ENCODE measurements at regions not wholly inside any gene's neighbourhood (a gene's known extent, or its start where the extent isn't known, plus 50 kb on each side); places are given as distances from the start of the nearest gene placed in this dataset.
"Not testable (repeated sequence)": the region's sequence is repeated elsewhere in the genome, so short reads cannot be mapped to it uniquely, and the experiment has no call there.

DNA sequence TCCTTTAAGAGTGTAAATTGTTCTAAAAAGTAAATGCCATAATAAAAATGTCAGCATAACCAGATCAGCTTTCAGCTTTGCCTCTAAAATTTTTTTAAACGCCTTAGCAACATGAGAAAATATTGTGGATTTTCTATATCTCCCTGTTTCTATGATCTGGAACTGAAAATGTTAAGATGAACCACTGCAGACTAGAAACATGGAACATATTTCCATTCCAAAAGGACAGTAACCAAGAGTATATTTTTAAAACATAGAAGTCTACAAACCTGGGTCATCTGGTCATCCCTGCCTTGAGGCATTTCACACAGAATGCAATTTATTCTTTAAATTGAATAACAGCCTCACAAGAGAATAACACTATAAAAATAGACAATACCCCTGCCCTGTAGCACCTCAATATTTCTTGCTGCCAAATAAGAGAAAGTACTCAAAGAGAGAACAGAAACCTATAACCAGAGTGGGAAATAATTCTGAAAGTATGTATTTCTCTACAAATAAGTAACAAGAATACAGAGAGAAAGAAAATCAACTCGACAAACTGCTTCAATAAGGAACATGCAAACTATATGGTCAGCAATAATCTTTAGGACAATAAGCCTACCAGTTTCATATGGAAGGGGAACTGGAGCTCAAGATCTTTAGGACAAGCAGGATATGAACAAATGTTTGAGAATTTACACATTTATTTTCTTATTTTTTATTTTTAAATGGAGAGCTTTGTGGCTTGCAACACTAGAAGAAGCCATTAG is 949.0 kb downstream of the EPHA3 start:
- Mint-ChIP-seq H3K27me3 (no peaks in the 10 kb centered on the region), H3K4me1 (no peaks in the 10 kb centered on the region), H3K4me3 (no peak overlapping the region), H3K36me3 (no peaks in the 10 kb centered on the region), H3K9me3 (peaks cover 3% of the 10 kb centered on the region), H3K27ac (no peak overlapping the region)
- no peak for ATAC-seq

DNA sequence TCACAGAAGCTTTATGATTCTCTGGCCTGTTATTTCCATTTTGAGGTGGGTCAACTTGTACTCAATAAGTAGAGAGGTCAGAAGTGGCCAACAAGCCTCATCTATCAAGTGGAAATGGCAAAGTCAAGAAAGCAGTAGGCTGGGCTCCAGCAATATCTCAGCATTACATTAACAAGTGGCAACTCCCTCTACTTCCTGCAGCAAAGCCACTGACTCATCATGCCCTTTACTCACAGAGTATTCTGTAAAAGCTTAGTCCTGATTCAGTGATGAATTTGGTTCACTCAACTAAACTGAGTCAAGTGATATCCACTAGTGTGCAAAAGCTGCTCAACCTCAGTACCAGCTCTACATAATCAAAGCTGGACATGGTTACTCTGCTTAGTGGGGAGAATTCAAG is 954.6 kb downstream of the EPHA3 start:
- no peak for ATAC-seq
- Mint-ChIP-seq H3K9me3 (peaks cover 3% of the 10 kb centered on the region), H3K36me3 (no peaks in the 10 kb centered on the region), H3K4me3 (no peak overlapping the region), H3K27me3 (no peaks in the 10 kb centered on the region), H3K4me1 (no peaks in the 10 kb centered on the region), H3K27ac (no peak overlapping the region)

DNA sequence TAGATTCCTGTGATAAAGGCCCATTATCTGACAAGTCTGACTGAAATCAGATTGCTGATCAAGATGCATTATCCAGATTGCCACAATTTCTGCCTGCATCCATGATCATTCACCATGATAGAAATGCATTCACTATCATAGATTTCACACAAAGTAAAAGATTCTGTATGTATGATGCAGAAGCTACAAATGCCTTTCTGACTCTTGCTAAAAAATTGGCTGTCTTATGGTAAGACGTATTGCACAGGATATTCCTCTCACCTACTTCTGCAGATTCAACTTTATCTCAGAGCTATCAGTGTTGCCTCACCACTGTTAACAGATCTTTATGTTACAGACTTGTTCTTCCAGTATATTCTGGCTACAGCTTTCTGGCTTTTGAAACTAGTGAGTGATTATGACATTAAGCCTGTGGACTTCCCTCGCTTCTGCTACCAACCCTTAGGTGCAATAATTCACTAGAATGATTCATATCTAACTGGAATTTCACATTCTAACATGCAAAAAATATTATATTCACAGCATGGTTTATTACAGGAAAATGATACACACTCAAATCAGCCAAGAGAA is 955.3 kb downstream of the EPHA3 start:
- Mint-ChIP-seq H3K9me3 (peaks cover 6% of the 10 kb centered on the region), H3K27me3 (no peaks in the 10 kb centered on the region), H3K27ac (no peak overlapping the region), H3K36me3 (no peaks in the 10 kb centered on the region), H3K4me1 (no peaks in the 10 kb centered on the region), H3K4me3 (no peak overlapping the region)
- no peak for ATAC-seq

DNA sequence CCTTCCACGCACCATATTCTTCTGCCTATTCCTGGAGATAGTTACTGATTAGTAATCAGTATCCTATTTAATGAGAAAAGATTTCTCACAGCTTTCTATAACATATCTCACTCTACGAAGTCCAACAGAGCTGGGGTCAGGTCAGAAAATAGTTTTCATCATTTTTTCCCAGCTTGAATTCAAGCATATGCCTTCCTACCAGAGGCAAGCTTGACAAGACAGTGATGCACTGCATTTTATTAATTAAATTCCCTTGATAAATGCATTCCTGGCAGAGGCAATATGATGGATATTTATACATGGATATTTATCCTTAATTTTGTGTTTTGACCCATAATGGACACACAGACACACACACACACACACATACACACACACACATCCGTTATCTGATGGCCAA is 961.4 kb downstream of the EPHA3 start:
- Mint-ChIP-seq H3K9me3 (peaks cover 12% of the 10 kb centered on the region), H3K4me1 (no peaks in the 10 kb centered on the region), H3K4me3 (no peak overlapping the region), H3K27ac (no peak overlapping the region), H3K36me3 (no peaks in the 10 kb centered on the region), H3K27me3 (no peaks in the 10 kb centered on the region)
- no peak for ATAC-seq

DNA sequence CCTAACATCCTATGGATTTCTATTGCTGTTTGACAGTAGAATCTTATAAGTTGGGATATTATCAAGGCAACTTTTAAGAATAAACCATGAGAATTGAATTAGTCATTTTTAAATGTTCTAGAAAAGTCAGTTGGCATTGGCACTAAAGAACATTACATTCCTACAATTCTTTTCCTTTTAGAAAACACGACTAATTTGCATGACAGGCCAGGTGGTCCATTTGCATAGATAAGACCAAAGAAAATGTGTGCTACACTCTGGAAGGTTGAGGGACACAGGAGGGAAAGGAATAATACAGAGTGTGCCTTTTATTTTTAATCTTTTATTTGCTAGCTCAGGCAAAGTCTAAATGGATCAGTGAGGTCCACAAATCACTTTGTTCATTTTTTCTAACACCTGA is 962.3 kb downstream of the EPHA3 start:
- ATAC-seq = no peak
- Mint-ChIP-seq H3K27me3 (no peaks in the 10 kb centered on the region), H3K9me3 (peaks cover 12% of the 10 kb centered on the region), H3K4me3 (no peak overlapping the region), H3K4me1 (no peaks in the 10 kb centered on the region), H3K36me3 (no peaks in the 10 kb centered on the region), H3K27ac (no peak overlapping the region)

DNA sequence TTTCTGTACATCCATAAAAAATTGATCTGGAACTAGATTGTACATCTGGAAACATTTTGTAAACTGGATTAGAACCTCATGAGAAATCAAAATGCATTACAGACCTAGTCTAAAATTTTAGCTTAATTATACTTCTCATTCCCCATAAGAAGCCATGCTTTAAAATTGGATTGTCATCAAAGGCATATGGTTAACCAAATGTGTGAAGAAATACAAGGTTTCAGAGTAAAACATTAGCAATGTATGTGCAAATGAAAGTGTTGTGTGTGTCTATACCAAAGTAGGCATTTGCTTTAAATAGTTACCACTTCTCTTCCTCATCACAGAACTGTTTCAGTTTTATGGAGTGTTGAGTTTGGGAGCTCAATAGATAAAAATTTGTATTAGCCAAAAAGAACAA is 968.7 kb downstream of the EPHA3 start:
- Mint-ChIP-seq H3K4me1 (no peaks in the 10 kb centered on the region), H3K9me3 (peaks cover 11% of the 10 kb centered on the region), H3K36me3 (no peaks in the 10 kb centered on the region), H3K4me3 (no peak overlapping the region), H3K27ac (no peak overlapping the region), H3K27me3 (no peaks in the 10 kb centered on the region)
- ATAC-seq = no peak

DNA sequence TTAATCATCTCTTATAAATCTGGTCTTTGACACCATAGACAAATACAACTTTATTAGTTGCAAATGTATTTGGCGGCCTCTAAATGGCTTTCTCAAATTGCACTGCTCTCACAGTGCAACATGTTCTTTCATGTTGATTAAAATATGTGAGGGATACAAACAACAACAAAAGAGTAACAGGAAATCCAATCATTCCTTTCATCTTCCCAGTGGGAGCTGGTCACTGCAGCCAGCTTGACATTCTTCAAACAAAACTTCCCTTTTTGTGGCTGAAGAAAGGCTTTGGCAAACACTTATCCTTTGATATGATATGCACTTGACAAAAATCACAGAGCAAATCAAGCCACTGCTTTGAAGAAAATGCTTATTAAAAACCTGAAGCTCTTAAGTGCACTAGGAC is 973.6 kb downstream of the EPHA3 start:
- H3K36me3 Mint-ChIP-seq = no peaks in the 10 kb centered on the region
- peaks cover 2% of the 10 kb centered on the region for H3K9me3 Mint-ChIP-seq
- no peak overlapping the region for H3K4me3 Mint-ChIP-seq
- H3K27me3 Mint-ChIP-seq = no peaks in the 10 kb centered on the region
- no peak for ATAC-seq
- no peak overlapping the region for H3K27ac Mint-ChIP-seq
- H3K4me1 Mint-ChIP-seq = no peaks in the 10 kb centered on the region

DNA sequence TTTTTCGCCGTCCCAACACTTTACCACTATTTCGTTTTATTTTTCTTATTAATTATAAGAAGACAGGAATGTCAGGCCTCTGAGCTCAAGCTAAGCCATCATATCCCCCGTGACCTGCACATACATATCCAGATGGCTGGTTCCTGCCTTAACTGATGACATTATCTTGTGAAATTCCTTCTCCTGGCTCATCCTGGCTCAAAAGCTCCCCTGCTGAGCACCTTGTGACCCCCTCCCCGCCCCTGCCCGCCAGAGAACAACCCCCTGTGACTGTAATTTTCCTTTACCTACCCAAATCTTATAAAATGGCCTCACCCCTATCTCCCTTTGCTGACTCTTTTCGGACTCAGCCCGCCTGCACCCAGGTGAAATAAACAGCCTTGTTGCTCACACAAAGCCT is 978.9 kb downstream of the EPHA3 start:
- H3K36me3 Mint-ChIP-seq, H3K4me3 Mint-ChIP-seq, H3K27ac Mint-ChIP-seq, H3K9me3 Mint-ChIP-seq, H3K27me3 Mint-ChIP-seq, ATAC-seq, H3K4me1 Mint-ChIP-seq: not testable (repeated sequence)

DNA sequence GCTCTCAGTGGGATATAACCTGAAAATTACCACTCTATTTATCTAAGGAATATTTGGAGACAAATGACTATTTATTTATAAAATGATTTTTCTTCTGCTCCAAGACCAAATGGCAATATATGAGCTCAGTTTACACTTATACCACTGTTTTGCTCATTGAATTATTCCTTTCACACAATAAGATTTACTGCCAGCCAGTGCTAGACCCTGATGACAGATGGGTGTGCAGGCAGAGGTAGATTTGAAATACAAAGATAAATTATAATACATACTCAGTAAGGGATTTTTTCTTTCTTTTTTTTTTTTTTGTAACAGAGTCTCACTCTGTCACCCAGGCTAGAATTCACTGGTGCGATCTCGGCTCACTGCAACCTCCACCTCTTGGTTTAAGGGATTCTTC is 980.3 kb downstream of the EPHA3 start:
- Mint-ChIP-seq H3K36me3 (no peaks in the 10 kb centered on the region), H3K27ac (no peak overlapping the region), H3K27me3 (no peaks in the 10 kb centered on the region), H3K4me3 (no peak overlapping the region), H3K9me3 (no peaks in the 10 kb centered on the region), H3K4me1 (no peaks in the 10 kb centered on the region)
- ATAC-seq = no peak

DNA sequence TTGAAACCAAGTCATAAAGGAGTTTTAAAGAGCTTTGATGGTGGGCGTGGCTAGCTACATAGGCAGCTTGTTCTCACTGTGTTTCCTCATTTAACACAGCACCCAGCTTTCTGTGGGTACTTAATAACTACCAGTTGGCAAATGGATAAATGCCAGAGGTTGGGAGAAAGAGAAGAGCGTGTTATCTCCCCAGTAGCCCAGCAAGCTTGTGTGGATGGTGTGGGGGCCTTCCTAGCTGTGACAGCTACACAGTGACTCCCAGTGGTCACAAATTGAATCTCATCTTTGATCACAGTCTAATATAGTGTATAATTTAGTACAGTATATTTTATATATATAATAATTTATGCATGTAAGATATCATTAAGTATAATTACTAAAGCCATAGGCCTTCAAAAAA is 984.1 kb downstream of the EPHA3 start:
- Mint-ChIP-seq H3K36me3 (no peaks in the 10 kb centered on the region), H3K4me3 (no peak overlapping the region), H3K4me1 (no peaks in the 10 kb centered on the region)

DNA sequence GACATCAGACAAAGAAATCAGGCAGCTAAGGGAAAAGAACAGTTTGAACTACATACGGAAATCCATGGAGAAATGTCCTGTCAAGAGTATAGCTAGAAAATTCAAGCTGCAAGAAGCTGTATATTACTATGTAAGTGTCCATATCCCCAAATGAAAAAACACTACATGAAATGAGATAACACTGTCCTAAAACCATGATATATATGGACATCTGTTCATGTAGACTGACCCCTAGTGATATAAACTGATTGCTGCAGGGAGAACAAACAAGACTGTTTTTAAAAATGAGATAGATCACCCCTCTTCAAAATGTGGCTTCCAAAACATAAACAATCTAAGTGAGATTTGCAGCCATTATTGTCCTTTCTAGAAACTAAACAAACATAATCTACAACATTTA is 985.6 kb downstream of the EPHA3 start:
- Mint-ChIP-seq H3K27ac (no peak overlapping the region), H3K4me3 (no peak overlapping the region), H3K27me3 (no peaks in the 10 kb centered on the region), H3K9me3 (no peaks in the 10 kb centered on the region), H3K4me1 (no peaks in the 10 kb centered on the region), H3K36me3 (no peaks in the 10 kb centered on the region)
- no peak for ATAC-seq

More for the DNA sequence above, 984.1 kb downstream of the EPHA3 start:
- no peaks in the 10 kb centered on the region for H3K9me3 Mint-ChIP-seq
- no peaks in the 10 kb centered on the region for H3K27me3 Mint-ChIP-seq
- no peak overlapping the region for H3K27ac Mint-ChIP-seq
- no peak for ATAC-seq

DNA sequence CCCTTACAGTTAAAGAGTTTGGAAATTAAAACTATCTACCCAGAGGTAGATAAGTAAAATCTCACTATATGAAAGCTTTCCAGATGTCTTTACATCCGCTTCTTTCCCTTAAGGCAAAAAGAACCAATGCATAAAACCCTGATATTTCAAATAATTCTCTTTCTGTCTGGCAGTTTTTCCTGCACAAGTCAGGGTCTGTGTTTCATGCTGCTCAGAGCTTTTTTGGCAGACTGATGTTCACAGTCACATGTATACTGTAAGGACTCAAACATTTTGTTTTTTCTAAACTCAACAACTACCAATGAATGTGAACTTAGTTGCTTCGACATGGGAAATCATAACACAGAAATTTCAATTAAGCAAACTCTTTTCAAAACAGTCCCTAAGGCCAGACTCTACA is 988.4 kb downstream of the EPHA3 start:
- no peak for ATAC-seq
- Mint-ChIP-seq H3K4me1 (no peaks in the 10 kb centered on the region), H3K36me3 (no peaks in the 10 kb centered on the region), H3K9me3 (no peaks in the 10 kb centered on the region), H3K27me3 (no peaks in the 10 kb centered on the region), H3K27ac (no peak overlapping the region), H3K4me3 (no peak overlapping the region)

DNA sequence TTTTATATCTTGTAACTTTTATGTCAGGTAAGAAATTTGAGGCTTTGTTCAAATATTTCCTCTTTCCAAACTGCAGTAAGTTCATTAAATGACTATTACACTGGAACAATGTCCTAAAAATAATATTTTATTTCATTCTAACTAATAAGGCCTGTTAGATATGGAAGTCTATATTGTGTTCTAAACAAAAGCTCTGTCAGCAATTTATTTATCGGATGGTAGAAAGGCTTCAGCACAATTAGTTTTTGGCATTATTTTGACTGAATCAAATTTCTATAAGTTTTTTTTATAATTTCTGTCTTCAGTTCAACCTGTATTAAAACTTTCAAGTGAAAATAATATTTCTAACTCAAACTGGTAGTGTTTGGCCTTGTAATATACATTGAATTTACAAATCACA is 992.1 kb downstream of the EPHA3 start:
- no peak overlapping the region for H3K27ac Mint-ChIP-seq
- no peaks in the 10 kb centered on the region for H3K4me1 Mint-ChIP-seq
- H3K4me3 Mint-ChIP-seq = no peak overlapping the region
- H3K27me3 Mint-ChIP-seq = no peaks in the 10 kb centered on the region
- no peak for ATAC-seq
- H3K9me3 Mint-ChIP-seq = no peaks in the 10 kb centered on the region
- H3K36me3 Mint-ChIP-seq = no peaks in the 10 kb centered on the region

DNA sequence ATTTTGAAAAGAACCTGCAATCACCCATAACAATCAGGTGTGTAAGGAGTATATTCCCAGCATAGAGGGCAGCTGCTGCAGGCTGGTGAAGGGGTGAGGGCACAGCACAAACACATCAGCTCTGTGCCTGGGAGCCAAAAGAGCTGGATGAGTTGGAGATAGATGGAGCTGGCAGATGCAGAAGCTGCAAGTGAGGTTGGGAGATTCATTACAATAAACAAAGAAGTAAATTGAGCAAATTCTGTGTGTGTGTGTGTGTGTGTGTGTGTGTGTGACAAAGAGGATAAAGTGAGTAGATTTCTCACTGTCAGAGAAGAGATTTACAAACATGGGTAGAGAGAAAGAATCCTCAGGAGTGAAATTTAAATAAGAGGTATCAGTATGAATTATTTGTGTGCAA is 994.7 kb downstream of the EPHA3 start:
- Mint-ChIP-seq H3K27me3 (no peaks in the 10 kb centered on the region), H3K9me3 (no peaks in the 10 kb centered on the region), H3K36me3 (no peaks in the 10 kb centered on the region), H3K4me1 (no peaks in the 10 kb centered on the region), H3K27ac (no peak overlapping the region), H3K4me3 (no peak overlapping the region)
- ATAC-seq = no peak

DNA sequence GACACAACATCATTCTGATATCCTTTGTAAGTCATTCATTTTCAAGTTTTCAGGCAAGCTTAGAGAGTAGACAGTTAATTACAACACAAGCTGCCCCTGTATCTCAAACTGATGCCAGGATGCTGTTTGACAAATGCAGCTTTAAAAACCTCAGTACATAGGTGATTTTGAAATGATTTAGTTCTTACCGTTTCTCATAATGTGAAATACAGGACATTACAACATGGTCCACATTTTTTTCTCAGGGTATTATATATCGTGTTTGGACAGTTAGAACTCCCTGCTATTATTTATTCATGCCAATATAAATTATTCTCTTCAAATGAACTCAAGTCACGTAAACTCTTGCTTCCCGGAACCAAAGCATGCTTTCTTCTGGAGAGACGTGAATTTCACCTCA is 1013.9 kb downstream of the EPHA3 start:
- H3K4me1 Mint-ChIP-seq = no peaks in the 10 kb centered on the region
- peaks cover 3% of the 10 kb centered on the region for H3K9me3 Mint-ChIP-seq
- ATAC-seq = no peak
- no peaks in the 10 kb centered on the region for H3K36me3 Mint-ChIP-seq
- no peak overlapping the region for H3K27ac Mint-ChIP-seq
- H3K27me3 Mint-ChIP-seq = no peaks in the 10 kb centered on the region
- H3K4me3 Mint-ChIP-seq = no peak overlapping the region

DNA sequence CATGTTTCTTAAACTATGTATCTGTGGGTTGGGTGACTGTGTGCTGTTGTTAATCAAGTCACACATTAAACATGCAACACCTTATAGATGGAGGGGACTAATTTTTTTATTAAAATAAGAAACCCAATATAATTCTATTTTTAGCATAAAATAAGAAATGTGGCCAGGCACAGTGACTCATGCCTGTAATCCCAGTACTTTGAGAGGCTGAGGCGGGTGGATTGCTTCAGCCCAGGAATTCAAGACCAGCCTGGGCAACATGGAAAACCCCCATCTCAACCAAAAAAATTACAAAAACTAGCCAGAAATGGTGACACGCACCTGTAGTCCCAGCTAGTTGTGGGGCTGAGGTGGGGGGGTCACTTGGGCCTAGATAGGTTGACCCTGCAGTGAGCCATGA is 1021.0 kb downstream of the EPHA3 start:
- peaks cover 9% of the 10 kb centered on the region for H3K9me3 Mint-ChIP-seq
- no peak for ATAC-seq
- no peaks in the 10 kb centered on the region for H3K36me3 Mint-ChIP-seq
- no peaks in the 10 kb centered on the region for H3K4me1 Mint-ChIP-seq
- no peak overlapping the region for H3K27ac Mint-ChIP-seq
- no peak overlapping the region for H3K4me3 Mint-ChIP-seq
- no peaks in the 10 kb centered on the region for H3K27me3 Mint-ChIP-seq
